WTC11 (cell line): ENCODE measurements at regions not wholly inside any gene's neighbourhood (a gene's known extent, or its start where the extent isn't known, plus 50 kb on each side); places are given as distances from the start of the nearest gene placed in this dataset.
"Not testable (repeated sequence)": the region's sequence is repeated elsewhere in the genome, so short reads cannot be mapped to it uniquely, and the experiment has no call there.

ENCODE experiments used
- ATAC-seq: fragments of 200-7000 bp; cut with Tn5 transposase; 2 replicates; pipeline ENCODE4 v1.10.0; 2021; ENCODE audit warnings: mild to moderate bottlenecking, moderate library complexity
- CTCF ChIA-PET: fragments of 300-600 bp; sonication (Branson Sonifier 250); formaldehyde crosslinking; loops from one replicate; lab custom pipeline; 2021; ENCODE audit warnings: antibody characterized with exemption; lab: Charles Lee
- POLR2A ChIA-PET: fragments of 350-600 bp; sonication (Branson Sonifier 250); formaldehyde crosslinking; loops from one replicate; lab custom pipeline; 2021; ENCODE audit warnings: antibody characterized with exemption; lab: Charles Lee
- DNase-seq: peaks from one replicate; pipeline ENCODE4 v3.0.0; 2021; ENCODE audit warnings: low spot score
- H3K27ac Mint-ChIP-seq: 2 replicates; pipeline ENCODE4 v1.8.0; 2021; ENCODE audit warnings: mixed read lengths
- H3K27me3 Mint-ChIP-seq: 2 replicates; pipeline ENCODE4 v1.8.0; 2021; ENCODE audit warnings: low read depth, mild to moderate bottlenecking, moderate library complexity, mixed read lengths
- H3K36me3 Mint-ChIP-seq: 2 replicates; pipeline ENCODE4 v1.8.0; 2021; ENCODE audit warnings: mixed read lengths
- H3K4me1 Mint-ChIP-seq: 2 replicates; pipeline ENCODE4 v1.8.0; 2022; ENCODE audit warnings: mixed read lengths
- H3K4me3 Mint-ChIP-seq: 2 replicates; pipeline ENCODE4 v1.8.0; 2021; ENCODE audit warnings: mild to moderate bottlenecking, moderate library complexity, mixed read lengths
- H3K9me3 Mint-ChIP-seq: 2 replicates; pipeline ENCODE4 v1.8.0; 2021; ENCODE audit warnings: mixed read lengths
- CBFB ChIP-seq: sonication (generic); formaldehyde crosslinking; IDR thresholded peaks from 2 replicates; pipeline ENCODE4 v1.8.1; 2022; ENCODE audit warnings: mild to moderate bottlenecking, low read depth, missing genetic modification reagents
- EMX1 ChIP-seq: fragments of 250-450 bp; sonication (Bioruptor Pico); IDR thresholded peaks from 2 replicates; pipeline ENCODE4 v1.8.0; 2021; ENCODE audit warnings: mild to moderate bottlenecking
- ESRRA ChIP-seq: sonication (generic); formaldehyde crosslinking; IDR thresholded peaks from 2 replicates; pipeline ENCODE4 v1.8.1; 2022; ENCODE audit warnings: mild to moderate bottlenecking, missing genetic modification reagents, borderline replicate concordance
- ETV6 ChIP-seq: sonication (generic); formaldehyde crosslinking; IDR thresholded peaks from 2 replicates; pipeline ENCODE4 v1.8.1; 2022; ENCODE audit warnings: mild to moderate bottlenecking, missing genetic modification reagents
- HMGA2 ChIP-seq: fragments of 250-450 bp; sonication (Bioruptor Pico); IDR thresholded peaks from 2 replicates; pipeline ENCODE4 v1.4.0; 2021; ENCODE audit warnings: mild to moderate bottlenecking, moderate library complexity
- NFE2L1 ChIP-seq: sonication (generic); formaldehyde crosslinking; IDR thresholded peaks from 2 replicates; pipeline ENCODE4 v1.8.1; 2023; ENCODE audit warnings: missing genetic modification reagents
- NR3C1 ChIP-seq: sonication (generic); formaldehyde crosslinking; conservative IDR thresholded peaks from 2 replicates; pipeline ENCODE4 v1.8.1; 2023; ENCODE audit warnings: low read depth, mild to moderate bottlenecking, missing genetic modification reagents
- PRRX2 ChIP-seq: fragments of 250-450 bp; sonication (Bioruptor Pico); IDR thresholded peaks from 2 replicates; pipeline ENCODE4 v1.8.0; 2021; ENCODE audit warnings: mild to moderate bottlenecking
- RELA ChIP-seq: sonication (generic); formaldehyde crosslinking; IDR thresholded peaks from 2 replicates; pipeline ENCODE4 v1.8.1; 2022; ENCODE audit warnings: missing genetic modification reagents, mild to moderate bottlenecking, borderline replicate concordance
- SOX15 ChIP-seq: fragments of 250-450 bp; sonication (Bioruptor Pico); IDR thresholded peaks from 2 replicates; pipeline ENCODE4 v1.9.0; 2021; ENCODE audit warnings: mild to moderate bottlenecking
- ZNF121 ChIP-seq: sonication (generic); formaldehyde crosslinking; IDR thresholded peaks from 2 replicates; pipeline ENCODE4 v1.8.0; 2023; ENCODE audit warnings: missing genetic modification reagents
- ZNF396 ChIP-seq: fragments of 250-450 bp; sonication (Bioruptor Pico); IDR thresholded peaks from 2 replicates; pipeline ENCODE4 v1.8.0; 2021; ENCODE audit warnings: mild to moderate bottlenecking, moderate library complexity, borderline replicate concordance
- TF ChIP-seq, protein P1 (sequence below): sonication (generic); formaldehyde crosslinking; IDR thresholded peaks from 2 replicates; pipeline ENCODE4 v1.8.1; 2022; ENCODE audit warnings: missing genetic modification reagents, borderline replicate concordance
- TF ChIP-seq, protein P2 (sequence below): sonication (generic); formaldehyde crosslinking; IDR thresholded peaks from 2 replicates; pipeline ENCODE4 v1.8.1; 2023; ENCODE audit warnings: mild to moderate bottlenecking, missing genetic modification reagents, borderline replicate concordance
- TF ChIP-seq, protein P3 (sequence below): sonication (generic); formaldehyde crosslinking; IDR thresholded peaks from 2 replicates; pipeline ENCODE4 v1.8.1; 2022; ENCODE audit warnings: mild to moderate bottlenecking, missing genetic modification reagents, moderate library complexity, borderline replicate concordance

DNA sequence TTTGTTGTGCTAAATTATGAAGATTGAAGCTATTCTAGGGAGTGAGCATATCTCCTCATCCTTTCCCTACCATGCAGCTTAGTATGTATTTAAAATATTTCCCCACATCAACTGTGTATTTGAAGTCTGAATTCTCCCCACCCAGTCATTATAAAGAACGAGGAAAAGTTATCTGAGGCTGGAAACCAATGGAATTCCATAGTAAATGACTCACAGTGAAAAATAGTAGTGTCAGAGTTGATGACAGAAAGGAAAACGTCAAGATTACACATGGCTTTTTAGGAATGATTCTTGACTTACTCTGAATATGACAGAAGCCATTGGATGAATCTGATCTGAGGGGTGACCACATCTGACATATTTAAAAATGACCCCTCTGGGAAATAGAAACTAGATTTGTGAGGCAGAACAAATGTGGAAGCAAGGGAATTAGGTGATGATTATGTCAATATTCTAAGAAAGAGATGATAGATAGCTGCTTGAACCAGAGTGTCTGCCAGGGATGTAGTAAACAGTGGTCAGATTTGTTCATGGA, 1768.9 kb upstream of the CDH9 start:
- Mint-ChIP-seq H3K27ac (no peak overlapping the region), H3K27me3 (no peaks in the 10 kb centered on the region), H3K36me3 (peaks cover 4% of the 10 kb centered on the region; the same call in 1 of the 2 replicates), H3K4me1 (no peaks in the 10 kb centered on the region), H3K9me3 (no peaks in the 10 kb centered on the region; the same call in 1 of the 2 replicates), H3K4me3 (no peak overlapping the region)
- ChIA-PET CTCF (no interaction called here), POLR2A (no interaction called here)
- no peak for ATAC-seq
- no peak for DNase-seq
- TF ChIP-seq ZNF121: no peak

DNA sequence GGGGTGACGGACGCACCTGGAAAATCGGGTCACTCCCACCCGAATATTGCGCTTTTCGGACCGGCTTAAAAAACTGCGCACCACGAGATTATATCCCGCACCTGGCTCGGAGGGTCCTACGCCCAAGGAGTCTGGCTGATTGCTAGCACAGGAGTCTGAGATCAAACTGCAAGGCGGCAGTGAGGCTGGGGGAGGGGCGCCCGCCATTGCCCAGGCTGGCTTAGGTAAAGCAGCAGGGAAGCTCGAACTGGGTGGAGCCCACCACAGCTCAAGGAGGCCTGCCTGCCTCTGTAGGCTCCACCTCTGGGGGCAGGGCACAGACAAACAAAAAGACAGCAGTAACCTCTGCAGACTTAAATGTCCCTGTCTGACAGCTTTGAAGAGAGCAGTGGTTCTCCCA, 1760.6 kb upstream of the CDH9 start:
- CTCF ChIA-PET: not testable (repeated sequence)

DNA sequence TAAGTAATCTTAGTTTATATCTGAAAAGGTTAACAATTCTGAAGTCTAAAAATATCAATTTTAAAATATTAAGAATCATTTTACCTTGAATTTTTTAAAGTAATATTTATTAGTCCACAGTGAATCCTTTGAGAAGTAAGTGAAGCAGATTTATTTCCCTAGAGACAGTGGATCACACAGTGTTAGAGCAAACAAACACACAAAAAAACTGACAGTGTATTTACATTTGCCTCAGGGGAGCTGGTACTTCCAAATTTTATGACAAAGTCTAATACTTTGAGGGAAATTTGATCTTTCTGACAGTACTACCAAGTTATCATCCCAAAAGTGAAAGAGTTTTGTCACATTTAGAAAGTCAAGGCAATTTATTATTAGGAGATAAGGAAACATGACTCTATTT, 1750.6 kb upstream of the CDH9 start:
- Mint-ChIP-seq H3K4me1 (peaks cover 6% of the 10 kb centered on the region; the same call in 1 of the 2 replicates), H3K4me3 (no peak overlapping the region), H3K27ac (no peak overlapping the region), H3K9me3 (peaks cover 10% of the 10 kb centered on the region), H3K36me3 (no peaks in the 10 kb centered on the region; the same call in 1 of the 2 replicates), H3K27me3 (no peaks in the 10 kb centered on the region)
- TF ChIP-seq NFE2L1 (CRISPR knock-in tag) (no peak), ETV6 (CRISPR knock-in tag) (no peak), SOX15 (CRISPR knock-in tag) (no peak), NR3C1 (CRISPR knock-in tag) (no peak), ESRRA (CRISPR knock-in tag) (no peak), PRRX2 (no peak)
- ChIA-PET CTCF (no interaction called here), POLR2A (no interaction called here)
- ATAC-seq (no peak), DNase-seq (no peak)

More for the DNA sequence above, 1760.6 kb upstream of the CDH9 start:
- H3K4me1 Mint-ChIP-seq, DNase-seq, H3K27ac Mint-ChIP-seq, H3K27me3 Mint-ChIP-seq, ATAC-seq, POLR2A ChIA-PET, H3K4me3 Mint-ChIP-seq: not testable (repeated sequence)
- Mint-ChIP-seq H3K36me3 (peaks cover 11% of the 10 kb centered on the region), H3K9me3 (peaks cover 17% of the 10 kb centered on the region)

DNA sequence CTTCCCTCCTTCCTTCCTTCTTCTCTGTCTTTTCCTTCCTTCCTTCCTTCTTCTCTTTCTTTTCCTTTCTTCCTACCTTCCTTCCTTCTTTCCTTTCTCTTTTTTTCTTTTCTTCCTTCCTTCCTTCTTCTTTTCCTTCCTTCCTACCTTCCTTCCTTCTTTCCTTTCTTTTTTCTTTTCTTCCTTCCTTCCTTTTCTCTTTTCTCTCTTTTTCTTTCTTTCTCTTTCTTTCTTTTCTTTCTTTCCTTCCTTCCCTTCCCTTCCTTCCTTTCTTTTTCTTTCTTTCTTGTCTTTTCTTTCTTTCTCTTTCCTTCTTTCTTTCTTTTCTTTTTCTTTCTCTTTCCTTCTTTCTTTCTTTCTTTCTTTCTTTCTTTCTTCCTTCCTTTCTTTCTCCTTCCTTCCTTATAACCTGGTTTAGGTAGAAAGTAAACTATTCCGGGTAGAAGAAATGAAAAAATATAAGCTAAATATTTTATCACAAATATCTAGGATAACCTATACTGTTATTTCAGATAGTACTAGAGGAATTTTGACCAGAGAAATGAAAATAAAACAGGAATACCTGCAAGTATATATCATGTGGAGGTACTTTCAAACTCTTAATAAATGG, 1741.8 kb upstream of the CDH9 start:
- Mint-ChIP-seq H3K4me3 (no peak overlapping the region), H3K9me3 (peaks cover 5% of the 10 kb centered on the region; the same call in 1 of the 2 replicates), H3K27me3 (no peaks in the 10 kb centered on the region; the same call in 1 of the 2 replicates), H3K4me1 (no peaks in the 10 kb centered on the region)
- ChIA-PET POLR2A (no interaction called here), CTCF (interaction anchor here (0.8 to 1.0 kb wide), 2 partner anchors 117 to 300 kb away, joined by 3 to 5 read pairs; no protein-coding TSS in a partner anchor)
- no peak for ATAC-seq
- DNase-seq: no peak
- TF ChIP-seq CBFB (CRISPR knock-in tag) (no peak), RELA (no peak), ZNF396 (CRISPR knock-in tag) (no peak), EMX1 (no peak)
- TF ChIP-seq, protein P1, sequence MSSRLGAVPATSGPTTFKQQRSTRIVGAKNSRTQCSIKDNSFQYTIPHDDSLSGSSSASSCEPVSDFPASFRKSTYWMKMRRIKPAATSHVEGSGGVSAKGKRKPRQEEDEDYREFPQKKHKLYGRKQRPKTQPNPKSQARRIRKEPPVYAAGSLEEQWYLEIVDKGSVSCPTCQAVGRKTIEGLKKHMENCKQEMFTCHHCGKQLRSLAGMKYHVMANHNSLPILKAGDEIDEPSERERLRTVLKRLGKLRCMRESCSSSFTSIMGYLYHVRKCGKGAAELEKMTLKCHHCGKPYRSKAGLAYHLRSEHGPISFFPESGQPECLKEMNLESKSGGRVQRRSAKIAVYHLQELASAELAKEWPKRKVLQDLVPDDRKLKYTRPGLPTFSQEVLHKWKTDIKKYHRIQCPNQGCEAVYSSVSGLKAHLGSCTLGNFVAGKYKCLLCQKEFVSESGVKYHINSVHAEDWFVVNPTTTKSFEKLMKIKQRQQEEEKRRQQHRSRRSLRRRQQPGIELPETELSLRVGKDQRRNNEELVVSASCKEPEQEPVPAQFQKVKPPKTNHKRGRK (CRISPR knock-in tag): peak; percentile 60; the same call in 1 of the 2 replicates
- TF ChIP-seq, all 79 proteins: peak for 1
- Mint-ChIP-seq H3K27ac (no peak overlapping the region), H3K36me3 (no peaks in the 10 kb centered on the region)

DNA sequence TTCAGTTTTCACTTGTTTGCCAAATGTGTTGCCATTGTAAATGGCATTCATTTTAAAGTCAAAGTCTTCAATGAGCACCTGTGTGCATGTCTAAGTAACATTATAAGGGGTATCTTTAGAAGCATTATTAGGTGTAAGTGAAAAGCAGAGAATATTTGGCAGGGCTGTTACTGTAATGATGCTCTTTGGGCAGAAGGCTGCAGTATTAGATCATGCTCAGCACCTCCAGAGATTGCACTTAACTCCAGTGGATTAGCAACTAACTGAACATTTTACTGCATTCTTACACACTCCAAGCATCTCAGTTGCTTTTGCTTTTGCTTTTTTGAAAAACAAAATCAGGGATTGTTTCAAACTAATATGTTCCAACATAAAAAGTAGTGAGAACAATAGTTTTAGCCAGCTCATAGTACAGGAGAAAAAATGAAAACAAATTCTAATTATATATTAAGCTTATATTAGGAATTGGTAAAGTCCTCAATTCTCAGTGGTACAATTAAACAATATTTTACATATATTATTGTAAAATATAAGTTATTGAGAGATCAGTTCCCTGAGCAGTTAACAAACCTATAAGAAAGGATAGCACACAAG, 1740.9 kb upstream of the CDH9 start:
- no peaks in the 10 kb centered on the region for H3K36me3 Mint-ChIP-seq
- no peaks in the 10 kb centered on the region for H3K9me3 Mint-ChIP-seq
- H3K4me1 Mint-ChIP-seq: no peaks in the 10 kb centered on the region
- H3K27ac Mint-ChIP-seq: no peak overlapping the region
- H3K27me3 Mint-ChIP-seq: no peaks in the 10 kb centered on the region; the same call in 1 of the 2 replicates
- peak; percentile 28; the same call in 1 of the 2 replicates for ATAC-seq
- no peak for TF ChIP-seq NR3C1 (CRISPR knock-in tag)
- TF ChIP-seq, protein P2, sequence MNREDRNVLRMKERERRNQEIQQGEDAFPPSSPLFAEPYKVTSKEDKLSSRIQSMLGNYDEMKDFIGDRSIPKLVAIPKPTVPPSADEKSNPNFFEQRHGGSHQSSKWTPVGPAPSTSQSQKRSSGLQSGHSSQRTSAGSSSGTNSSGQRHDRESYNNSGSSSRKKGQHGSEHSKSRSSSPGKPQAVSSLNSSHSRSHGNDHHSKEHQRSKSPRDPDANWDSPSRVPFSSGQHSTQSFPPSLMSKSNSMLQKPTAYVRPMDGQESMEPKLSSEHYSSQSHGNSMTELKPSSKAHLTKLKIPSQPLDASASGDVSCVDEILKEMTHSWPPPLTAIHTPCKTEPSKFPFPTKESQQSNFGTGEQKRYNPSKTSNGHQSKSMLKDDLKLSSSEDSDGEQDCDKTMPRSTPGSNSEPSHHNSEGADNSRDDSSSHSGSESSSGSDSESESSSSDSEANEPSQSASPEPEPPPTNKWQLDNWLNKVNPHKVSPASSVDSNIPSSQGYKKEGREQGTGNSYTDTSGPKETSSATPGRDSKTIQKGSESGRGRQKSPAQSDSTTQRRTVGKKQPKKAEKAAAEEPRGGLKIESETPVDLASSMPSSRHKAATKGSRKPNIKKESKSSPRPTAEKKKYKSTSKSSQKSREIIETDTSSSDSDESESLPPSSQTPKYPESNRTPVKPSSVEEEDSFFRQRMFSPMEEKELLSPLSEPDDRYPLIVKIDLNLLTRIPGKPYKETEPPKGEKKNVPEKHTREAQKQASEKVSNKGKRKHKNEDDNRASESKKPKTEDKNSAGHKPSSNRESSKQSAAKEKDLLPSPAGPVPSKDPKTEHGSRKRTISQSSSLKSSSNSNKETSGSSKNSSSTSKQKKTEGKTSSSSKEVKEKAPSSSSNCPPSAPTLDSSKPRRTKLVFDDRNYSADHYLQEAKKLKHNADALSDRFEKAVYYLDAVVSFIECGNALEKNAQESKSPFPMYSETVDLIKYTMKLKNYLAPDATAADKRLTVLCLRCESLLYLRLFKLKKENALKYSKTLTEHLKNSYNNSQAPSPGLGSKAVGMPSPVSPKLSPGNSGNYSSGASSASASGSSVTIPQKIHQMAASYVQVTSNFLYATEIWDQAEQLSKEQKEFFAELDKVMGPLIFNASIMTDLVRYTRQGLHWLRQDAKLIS: no peak
- TF ChIP-seq, protein P3, sequence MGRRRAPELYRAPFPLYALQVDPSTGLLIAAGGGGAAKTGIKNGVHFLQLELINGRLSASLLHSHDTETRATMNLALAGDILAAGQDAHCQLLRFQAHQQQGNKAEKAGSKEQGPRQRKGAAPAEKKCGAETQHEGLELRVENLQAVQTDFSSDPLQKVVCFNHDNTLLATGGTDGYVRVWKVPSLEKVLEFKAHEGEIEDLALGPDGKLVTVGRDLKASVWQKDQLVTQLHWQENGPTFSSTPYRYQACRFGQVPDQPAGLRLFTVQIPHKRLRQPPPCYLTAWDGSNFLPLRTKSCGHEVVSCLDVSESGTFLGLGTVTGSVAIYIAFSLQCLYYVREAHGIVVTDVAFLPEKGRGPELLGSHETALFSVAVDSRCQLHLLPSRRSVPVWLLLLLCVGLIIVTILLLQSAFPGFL: no peak
- no peak for TF ChIP-seq HMGA2 (CRISPR knock-in tag)
- TF ChIP-seq, all 79 proteins: peak for 0
- DNase-seq: no peak
- CTCF ChIA-PET: interaction anchor here (1.0 kb wide), 1 partner anchor 118 kb away, joined by 3 read pairs; no protein-coding TSS in a partner anchor
- no peak overlapping the region for H3K4me3 Mint-ChIP-seq
- POLR2A ChIA-PET: no interaction called here
